ENCODE measurements at regions not wholly inside any gene's neighbourhood (a gene's known extent, or its start where the extent isn't known, plus 50 kb on each side); places are given as distances from the start of the nearest gene placed in this dataset.
"Not testable (repeated sequence)": the region's sequence is repeated elsewhere in the genome, so short reads cannot be mapped to it uniquely, and the experiment has no call there.

DNA sequence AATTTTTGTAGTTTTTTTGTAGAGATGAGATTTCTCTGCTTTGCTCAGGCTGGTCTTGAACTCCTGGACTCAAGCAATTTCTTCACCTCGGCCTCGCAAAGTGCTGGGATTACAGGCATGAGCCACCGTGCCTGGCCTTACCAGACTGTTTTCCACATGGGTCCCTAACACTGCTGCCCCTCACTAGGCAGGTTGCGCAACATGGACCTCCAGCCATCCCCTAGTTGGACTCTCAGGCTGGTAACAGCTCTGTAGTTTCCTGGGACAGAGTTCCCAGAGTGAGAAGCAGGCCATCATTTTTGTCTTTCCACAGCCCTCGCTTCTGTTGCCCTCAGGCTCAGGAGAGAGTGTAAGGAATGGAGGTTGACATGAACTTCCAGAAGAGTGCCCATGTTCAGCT is 156.1 kb downstream of the CTH start:
- no peak for DNase-seq

DNA sequence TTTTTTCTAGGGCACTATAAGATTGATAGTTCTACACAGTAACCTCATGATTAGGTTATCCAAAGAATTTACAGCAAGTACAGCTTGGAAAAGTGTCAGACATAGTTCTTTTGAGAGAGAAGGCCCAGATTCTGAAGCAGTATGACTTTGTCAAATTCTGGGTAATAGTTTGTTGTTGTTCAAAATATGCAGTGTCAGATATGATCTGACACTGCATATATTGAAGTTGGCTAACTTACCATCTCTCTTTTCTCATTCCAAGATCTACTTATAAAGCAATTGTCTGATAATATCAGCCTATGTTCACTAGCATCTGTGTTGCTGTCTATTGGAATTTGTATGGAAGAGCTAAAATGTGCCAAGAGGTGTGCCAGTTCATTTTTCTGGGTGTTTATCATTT is 160.1 kb downstream of the CTH start:
- no peak for DNase-seq

DNA sequence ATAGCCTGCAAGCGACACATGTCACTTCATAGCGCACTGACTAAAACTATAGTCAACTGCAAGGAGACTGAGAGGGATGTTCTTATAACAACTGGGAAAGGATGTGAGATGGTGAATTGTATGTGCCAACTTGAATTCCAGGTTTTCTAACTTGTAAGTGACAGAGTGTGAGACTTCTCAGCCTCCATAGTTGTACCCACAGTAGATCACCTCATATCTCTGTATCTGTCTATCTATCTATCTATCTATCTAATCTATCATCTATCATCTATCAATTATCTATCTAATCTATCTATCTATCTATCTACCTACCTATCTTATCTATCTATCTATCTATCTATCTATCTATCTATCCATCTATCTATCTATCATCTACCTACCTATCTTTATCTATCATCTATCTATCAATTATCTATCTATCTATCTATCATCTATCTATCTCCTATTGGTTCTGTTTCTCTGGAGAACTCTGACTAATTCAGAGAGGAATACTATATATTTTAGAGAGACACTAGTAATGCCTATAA is 162.3 kb downstream of the CTH start:
- DNase-seq = no peak

DNA sequence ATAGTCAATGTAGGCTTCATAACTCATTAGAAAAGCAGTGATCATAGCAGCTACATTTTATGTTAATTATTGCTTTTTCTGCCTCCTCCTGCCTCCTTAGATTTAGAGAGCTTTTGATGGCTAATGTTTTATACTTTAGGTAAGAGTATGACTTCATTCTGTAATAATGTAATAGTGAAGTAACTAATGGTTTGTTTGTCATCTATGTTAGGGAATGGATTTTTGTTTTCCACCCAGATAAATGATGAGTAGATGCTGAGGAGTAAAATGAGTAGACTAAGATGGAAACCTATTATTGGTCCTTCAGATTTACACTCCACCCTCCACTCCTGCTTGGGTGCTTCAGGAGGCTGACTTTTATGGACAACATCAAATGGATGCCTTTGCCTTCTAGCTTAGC is 170.6 kb downstream of the CTH start:
- DNase-seq = no peak

DNA sequence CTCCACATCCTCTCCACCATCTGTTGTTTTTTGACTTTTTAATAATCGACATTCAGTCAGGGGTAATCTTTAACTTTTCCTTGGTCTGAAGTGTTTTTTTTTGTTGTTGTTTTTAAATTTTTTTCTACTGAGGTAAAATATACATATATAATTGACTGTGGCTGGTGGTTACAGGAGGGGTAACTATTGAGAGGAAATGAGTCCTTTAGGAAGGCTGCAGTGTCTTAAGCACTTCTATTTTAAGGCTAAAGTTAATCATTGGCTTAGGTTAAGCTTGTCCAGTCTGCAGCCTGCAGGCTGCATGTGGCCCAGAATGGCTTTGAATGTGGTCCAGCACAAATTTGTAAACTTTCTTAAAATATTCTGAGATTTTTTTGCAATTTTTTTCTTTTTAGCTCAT is 172.5 kb downstream of the CTH start:
- DNase-seq = no peak

DNA sequence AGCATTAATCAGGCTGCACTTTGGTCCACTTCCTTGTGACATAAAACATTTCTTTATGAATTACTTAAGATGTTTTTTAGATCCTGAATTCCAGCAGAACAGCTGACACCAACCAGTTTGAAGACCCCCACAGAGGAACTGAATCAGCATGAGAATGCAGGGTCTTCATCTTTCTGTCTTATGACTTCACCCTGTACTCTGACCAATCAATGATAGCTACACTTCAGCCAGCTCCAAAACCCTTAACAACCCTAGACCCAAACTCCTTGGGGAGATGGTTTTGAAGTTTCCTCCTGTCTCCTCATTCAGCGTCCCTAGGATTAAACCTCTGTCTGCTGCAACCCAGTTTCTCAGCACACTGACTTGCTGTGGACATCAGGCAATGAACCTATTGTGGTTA is 175.0 kb downstream of the CTH start:
- DNase-seq = no peak

DNA sequence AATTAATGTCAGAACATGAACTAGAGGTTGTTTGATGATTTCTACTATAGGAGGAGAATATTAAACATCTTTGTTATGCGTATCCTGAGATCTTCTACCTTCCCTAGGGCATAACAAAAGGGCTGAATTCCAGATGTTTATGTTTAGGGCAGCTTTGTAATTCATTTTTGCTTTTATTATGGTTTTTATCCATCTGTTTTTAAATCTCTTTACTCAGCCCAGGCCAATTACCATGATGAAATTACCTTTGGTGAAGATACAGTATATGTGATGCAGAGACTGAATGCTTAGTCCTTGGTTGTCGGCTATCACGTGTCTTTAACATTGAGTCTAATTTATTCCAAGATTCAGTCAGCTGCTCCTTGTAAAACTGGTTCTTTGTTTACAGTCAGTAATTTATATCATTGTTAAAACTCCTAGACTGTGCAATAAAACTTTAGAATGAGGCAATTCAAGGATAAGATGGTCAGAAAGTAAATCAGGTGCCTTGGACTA is 176.9 kb downstream of the CTH start:
- DNase-seq = no peak

DNA sequence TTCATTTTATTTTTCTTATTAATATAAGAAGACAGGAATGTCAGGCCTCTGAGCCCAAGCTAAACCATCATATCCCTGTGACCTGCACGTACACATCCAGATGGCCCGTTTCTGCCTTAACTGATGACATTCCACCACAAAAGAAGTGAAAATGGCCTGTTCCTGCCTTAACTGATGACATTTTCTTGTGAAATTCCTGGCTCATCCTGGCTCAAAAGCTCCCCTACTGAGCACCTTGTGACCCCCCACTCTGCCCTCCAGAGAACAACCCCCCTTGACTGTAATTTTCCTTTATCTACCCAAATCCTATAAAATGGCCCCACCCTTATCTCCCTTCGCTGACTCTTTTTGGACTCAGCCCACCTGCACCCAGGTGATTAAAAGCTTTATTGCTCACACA is 182.5 kb downstream of the CTH start:
- DNase-seq = not testable (repeated sequence)

DNA sequence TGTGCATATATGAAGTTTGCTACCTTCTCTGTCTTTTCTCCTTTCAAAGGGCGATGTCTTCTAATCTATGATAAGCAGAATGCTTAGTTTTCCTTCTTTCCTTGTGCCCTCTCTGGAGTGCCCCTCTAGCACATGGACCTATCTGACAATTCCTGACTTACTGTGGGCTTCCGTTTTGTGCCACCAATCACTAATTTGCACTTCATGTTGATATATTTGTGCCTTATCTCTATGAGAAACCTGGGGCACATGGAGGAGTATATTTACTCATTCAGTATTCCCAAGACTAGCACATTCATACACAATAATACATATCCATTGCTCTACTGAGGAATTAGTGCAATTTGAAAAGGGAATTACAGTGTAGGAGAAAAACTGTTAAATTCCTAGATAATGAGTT is 197.7 kb downstream of the CTH start:
- DNase-seq = no peak

DNA sequence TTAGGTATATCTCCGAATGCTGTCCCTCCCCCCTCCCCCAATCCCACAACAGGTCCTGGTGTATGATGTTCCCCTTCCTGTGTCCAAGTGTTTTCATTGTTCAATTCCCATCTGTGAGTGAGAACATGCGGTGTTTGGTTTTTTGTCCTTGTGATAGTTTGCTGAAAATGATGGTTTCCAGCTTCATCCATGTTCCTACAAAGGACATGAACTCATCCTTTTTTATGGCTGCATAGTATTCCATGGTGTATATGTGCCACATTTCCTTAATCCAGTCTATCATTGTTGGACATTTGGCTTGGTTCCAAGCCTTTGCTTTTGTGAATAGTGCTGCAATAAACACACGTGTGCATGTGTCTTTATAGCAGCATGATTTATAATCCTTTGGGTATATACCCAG is 199.1 kb downstream of the CTH start:
- not testable (repeated sequence) for DNase-seq

DNA sequence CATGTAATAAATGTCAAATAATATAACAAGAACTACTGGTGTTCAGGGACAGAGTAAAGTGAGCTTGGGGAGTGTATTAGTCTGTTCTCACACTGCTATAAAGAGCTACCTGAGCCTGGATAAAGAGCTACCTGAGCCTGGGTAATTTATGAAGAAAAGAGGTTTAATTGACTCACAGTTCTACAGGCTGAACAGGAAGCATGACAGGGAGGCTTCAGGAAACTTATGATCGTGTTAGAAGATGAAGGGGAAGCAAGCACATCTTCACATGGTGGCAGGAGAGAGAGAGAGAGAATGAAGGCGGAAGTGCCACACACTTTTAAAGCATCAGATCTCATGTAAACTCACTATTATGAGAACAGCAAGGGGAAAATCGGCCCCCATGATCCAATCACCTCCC is 205.9 kb downstream of the CTH start:
- no peak for DNase-seq

DNA sequence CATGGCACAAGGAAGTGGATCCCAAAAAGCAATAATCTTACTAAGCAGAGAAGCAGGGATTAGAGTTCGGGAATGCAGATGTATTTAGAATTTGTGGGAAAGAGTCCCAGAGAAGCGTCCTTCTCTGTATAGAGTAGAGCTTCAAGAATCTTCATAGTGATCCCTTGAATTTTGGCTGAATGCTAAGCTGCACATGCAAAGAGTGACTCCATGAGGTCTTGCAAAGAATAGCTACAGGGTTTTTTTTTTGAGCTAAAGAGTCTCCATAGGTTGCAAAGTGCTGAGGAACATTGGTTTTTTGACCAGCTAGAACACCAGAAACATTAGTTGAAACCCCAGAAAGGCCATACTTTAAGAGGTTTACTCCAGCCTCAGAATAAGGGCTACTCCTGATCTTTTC is 206.7 kb downstream of the CTH start:
- no peak for DNase-seq

DNA sequence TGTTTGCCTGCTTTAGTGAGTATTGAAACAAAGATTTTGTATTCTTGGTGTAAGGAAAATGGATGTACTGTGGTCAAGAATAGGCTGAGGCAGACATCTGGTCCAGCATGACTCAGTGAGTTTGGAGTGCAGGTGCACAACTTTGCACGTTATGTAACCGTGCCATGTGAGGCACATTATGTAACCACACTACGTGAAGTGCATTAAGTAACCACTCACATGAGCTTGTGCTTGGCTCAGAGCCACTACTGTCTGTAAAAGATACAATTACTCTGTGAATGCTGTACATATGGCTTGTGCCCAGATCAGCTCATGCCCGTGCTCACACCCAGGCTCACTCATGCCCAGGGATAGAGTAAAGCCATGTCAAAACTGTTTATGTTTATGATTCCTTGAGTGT is 216.8 kb downstream of the CTH start:
- DNase-seq = no peak

DNA sequence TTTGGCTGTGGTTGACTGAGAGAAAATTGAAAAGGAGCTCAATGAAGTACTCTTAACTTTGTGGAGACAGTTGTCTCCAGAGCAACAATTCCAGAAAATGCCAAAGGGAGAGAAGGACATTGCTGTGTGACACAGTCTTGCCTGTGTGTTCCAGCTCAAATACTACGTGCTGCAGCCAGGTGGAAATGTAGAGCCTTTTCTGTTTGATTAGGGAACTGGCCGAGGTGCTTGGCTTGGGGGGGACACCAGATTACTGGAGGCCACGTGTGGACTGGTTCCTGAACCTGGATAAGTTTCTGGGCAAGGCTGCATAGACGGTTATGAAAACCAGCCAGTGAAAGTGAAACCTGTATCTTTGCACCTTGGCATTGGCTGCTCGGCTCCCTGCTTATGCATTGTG is 217.9 kb downstream of the CTH start:
- DNase-seq = no peak

DNA sequence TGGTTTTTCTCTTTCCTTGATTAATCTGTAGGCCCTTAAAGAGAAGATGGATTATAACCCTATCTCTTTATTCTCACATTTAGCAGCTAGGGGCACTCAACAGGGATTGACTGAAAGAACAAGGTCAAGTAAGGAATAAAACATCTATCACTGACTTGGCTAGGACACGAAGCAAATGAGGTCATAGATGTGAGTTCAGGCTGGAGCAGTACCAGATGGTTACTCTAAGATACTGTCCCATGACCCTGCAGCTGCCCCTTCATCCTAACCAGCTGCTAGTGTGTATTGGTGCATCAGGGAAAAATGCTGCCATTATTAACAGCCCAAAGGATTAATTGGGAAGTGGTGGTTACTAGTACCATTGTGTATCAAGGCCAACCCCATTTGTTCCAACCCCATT is 221.9 kb downstream of the CTH start:
- DNase-seq = no peak

DNA sequence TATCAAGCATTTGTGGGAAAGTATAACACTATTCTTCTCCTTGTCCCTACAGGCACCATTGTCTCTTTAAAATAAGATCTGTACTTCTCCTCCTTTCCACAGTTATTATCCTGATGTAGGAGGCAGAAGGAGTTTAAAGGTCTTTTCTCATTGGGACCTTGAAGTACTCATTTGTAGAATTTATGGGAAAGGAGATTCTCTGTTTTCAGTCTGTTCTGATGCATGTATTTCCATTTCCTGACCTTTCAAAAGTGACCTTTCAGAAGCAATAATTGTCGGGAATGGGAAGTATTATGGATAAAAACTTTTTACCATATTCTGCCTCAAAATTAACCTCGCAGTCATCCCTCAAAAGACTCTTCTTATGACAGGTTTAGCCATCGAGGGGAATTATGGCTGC is 224.8 kb downstream of the CTH start:
- DNase-seq = no peak

DNA sequence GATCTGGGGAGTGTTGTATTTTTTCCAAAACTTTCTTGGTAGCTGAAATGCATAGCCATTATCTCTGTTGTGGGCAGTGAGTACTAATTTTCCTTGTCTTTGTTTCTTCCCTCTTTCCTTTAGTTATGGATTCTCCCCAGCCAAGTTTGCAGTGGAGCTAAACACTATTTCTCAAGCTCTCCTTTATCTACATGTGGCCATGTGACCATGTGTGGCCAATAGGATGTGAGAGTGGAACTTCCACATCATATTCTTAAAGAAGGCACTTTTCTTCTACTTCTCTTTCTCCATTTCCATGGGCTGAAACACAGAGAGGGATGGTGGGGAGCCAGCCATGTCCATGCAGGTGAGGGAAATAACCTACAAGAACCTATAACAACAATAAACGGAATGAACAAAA is 230.8 kb downstream of the CTH start:
- DNase-seq = no peak

DNA sequence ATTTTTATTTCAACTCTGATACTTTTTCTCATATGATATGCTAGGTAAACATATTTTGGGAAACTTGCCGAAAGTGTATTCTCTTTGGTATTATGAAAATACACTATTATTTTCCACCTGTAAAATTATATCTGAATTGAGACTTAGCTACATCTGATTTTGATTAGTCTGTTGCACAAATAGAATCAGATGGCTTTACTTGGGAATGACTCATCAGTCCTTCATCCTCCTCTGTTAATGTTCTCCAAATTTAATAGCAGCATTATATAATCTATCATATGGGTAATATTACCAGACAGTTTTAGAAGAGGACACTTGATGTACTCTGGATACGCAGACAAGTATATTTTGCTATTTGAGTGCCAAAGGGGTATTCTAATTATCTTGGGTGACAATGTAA is 245.3 kb downstream of the CTH start:
- DNase-seq = no peak

DNA sequence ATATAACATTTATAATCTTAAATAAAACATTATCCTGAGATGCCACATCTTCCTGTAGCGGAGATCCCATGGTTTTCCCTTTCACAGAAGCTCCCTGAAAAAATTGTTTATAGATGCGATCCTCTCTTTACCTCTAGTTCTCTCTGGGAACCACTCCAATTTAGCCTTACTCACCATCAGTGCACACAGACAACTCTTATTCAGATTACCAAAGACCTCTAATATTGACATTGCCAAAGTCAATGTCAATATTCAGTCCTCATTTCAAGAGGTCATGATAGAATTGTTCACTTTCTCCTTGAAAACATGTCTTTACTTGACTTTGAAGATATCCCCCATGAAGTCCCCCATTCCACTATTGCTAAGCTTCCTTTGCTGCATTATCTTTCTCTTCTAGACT is 248.8 kb downstream of the CTH start:
- no peak for DNase-seq

DNA sequence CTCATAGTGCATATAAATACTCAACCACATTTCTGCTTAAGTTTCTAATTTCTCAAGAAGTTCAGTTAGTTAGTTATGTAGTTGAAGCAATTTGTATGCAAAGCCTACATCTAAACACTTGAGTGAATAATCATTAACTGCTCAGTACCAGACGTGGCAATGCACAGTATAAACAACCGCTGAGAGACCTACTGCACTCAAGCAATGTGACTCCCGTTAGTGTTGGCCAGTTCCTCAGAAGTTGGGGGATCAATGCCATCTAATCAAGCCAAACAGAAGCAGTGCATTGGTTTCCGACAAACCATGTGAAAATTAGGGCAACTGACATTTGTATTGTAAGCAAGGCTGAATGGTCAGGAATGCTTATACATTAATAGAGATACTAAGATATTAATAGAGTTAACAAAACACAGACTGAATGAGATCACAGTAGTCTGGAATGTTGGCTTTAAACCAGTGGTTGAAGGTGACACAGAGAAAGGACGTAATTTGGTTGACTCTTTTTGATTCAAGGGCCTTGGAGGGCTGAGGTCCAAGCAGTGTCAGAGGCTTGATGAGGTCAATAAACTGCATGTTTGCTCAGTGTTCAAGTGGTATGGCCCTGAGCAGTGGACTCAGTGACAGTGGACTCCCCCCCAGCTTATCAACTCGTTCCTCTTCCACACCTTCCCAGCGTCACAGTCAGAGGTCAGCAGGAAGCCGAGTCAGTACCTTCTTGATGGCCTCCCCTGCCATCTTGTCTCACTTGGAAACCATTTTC is 255.5 kb downstream of the CTH start:
- no peak for DNase-seq

DNA sequence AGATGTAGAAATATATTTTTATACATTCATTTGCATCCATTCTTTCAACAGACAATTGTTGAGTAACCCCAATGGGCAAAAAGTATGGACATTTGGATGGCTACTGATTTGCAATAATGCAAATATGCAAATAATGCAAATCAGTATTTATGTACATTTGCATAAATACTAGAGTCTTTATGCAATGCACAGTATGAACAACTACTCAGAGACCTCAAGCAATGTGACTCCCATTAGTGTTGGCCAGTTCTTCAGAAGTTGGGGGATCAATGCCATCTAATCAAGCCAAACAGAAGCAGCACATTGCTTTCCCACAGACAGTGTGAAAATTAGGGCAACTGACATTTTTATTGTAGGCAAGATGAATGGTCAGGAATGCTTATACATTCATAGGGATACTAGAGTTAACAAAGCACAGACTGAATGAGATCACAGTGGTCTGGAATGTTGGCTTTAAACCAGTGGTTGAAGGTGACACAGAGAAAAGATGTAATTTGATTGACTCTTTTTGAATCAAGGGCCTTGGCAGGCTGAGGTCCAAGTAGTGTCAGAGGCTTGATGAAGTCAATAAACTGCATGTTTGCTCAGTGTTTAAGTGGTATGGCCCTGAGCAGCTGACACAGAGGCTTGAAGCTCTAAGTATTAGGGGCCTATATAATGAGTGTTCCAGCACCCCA is 256.6 kb downstream of the CTH start:
- peak; percentile 15 for DNase-seq

DNA sequence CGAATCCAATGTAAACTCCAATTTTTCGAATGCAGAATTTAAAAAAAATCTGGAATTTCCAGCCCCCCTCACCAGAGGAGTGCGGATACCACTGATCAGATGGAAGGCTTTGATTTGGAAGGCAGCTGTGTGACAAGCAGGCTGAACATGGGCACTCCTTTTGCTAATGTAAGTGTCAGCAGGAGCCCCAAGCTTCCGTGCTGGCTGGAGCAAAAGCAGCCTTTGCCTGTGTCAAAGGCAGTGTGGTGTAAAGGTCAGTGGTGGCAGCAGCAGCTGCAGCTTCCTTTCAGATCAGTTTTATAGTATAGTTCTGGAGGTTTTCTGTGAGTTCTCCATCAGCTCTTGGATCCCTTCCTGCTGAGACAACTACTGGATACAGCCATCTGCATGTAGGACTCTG is 259.9 kb downstream of the CTH start:
- DNase-seq = no peak

DNA sequence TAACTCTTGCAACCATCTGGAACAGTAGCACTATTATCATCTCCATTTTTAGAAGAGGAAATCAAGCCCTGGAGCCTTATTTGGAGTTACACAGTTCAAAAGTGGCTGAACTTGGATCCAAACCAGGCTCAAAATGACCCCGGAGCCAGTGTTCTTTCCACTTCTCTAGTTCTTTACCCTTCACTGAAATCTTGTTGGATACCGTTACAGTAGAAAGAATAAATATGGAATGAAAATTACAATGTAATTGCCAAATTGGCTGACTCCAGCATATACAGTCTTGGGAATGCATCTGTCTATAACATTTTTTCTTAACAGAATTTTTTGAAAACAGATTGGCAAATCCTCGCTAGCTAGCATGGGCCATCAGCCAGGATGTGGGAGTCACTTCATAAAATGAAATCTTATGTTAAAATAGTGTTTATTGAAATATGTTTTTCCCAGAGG is 261.4 kb downstream of the CTH start:
- DNase-seq = no peak

DNA sequence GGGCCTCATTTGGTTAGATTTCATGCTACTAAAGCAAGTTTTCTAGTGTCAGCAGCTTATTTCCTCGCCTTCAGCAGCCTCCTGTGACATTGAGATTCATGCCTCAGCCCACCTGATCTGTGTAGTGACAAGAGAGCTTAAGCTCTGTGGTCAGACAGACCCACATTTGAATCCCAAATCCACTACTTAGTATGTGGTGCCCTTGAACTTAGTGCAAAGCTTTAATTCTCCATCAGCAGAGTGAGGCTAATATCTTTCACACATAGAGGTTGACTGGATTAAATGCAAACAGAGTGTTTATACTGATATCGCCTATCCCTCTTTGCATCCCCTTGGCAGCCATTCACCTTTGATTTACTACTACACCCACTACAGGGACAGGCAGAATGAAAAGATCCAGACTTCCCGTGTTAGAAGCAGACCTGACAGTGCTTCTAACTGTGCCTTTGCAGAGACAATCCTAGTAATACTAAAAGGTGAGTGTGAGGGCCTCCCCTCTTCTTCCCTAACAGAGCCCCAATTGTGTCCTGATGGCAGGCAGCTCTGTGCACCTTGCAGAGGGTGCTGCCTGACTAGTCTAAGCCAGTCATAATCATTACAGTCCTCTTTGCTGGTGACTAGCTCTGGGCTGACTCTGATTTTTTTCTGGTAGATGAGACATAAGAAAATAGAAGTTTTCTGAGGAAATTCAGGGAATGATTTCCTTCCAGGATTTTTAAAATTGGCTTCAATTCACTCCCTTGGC is 264.0 kb downstream of the CTH start:
- no peak for DNase-seq

All from NCI-H1105 treated with DMSO at 0.1 percent for 48 hours (cell line).